Left ventricle myocardium inferior (tissue), 1 donor: ENCODE measurements at regions not wholly inside any gene's neighbourhood (a gene's known extent, or its start where the extent isn't known, plus 50 kb on each side); places are given as distances from the start of the nearest gene placed in this dataset.
A peak's percentile ranks its signal among the peaks of the same experiment; 100 is the strongest.
"Not testable (repeated sequence)": the region's sequence is repeated elsewhere in the genome, so short reads cannot be mapped to it uniquely, and the experiment has no call there.

Source experiments
- DNase-seq: peaks from one replicate; pipeline ENCODE4 v3.0.0-alpha.2; 2020
- H3K27ac ChIP-seq: fragments of 200-600 bp; replicated peaks from 2 replicates; pipeline ENCODE4 v1.8.0; 2021
- H3K27me3 ChIP-seq: fragments of 200-600 bp; 2 replicates; pipeline ENCODE4 v1.8.0; 2021; ENCODE audit warnings: low read depth
- H3K36me3 ChIP-seq: fragments of 200-600 bp; 2 replicates; pipeline ENCODE4 v1.8.0; 2021
- H3K4me1 ChIP-seq: fragments of 200-600 bp; 2 replicates; pipeline ENCODE4 v1.8.0; 2021
- H3K4me3 ChIP-seq: fragments of 200-600 bp; 2 replicates; pipeline ENCODE4 v1.8.0; 2021; ENCODE audit warnings: mild to moderate bottlenecking, moderate library complexity
- H3K9me3 ChIP-seq: fragments of 200-600 bp; replicated peaks from 2 replicates; pipeline ENCODE4 v1.8.0; 2021
- CTCF ChIP-seq: fragments of 200-600 bp; IDR thresholded peaks from 2 replicates; pipeline ENCODE4 v1.8.0; 2021; ENCODE audit warnings: antibody characterized with exemption, mild to moderate bottlenecking, borderline replicate concordance
- intact Hi-C: fragments of 100-400 bp; cut with micrococcal nuclease; formaldehyde crosslinking; loops from one replicate; pipeline ENCODE4 v1.11.0; 2022
- donor health status: DM: no; HTN: yes; CAD: no; lungs with severe emphysema.

GRCh38 chr7:149610441-149611011 lies 112.9 kb upstream of the ZNF746 start:
- Histone ChIP-seq H3K4me3 (no peak overlapping the region), H3K27ac (no peak overlapping the region), H3K4me1 (peaks cover 24% of the 10 kb centered on the region), H3K27me3 (no peaks in the 10 kb centered on the region), H3K9me3 (no peaks in the 10 kb centered on the region), H3K36me3 (peaks cover 88% of the 10 kb centered on the region)
- intact Hi-C loops, result no loop called here
- DNase-seq, result no peak
- TF ChIP-seq CTCF, result no peak

GRCh38 chr7:149608168-149608567 lies 110.6 kb upstream of the ZNF746 start:
- H3K27ac ChIP-seq, result no peak overlapping the region
- H3K36me3 ChIP-seq, result peaks cover 68% of the 10 kb centered on the region
- no peaks in the 10 kb centered on the region for H3K27me3 ChIP-seq
- no peak for DNase-seq
- TF ChIP-seq CTCF, result no peak
- H3K4me3 ChIP-seq, result no peak overlapping the region
- H3K9me3 ChIP-seq, result no peaks in the 10 kb centered on the region
- H3K4me1 ChIP-seq, result peaks cover 20% of the 10 kb centered on the region
- intact Hi-C loops, result no loop called here

GRCh38 chr7:149607683-149608082 lies 110.1 kb upstream of the ZNF746 start:
- no peak for TF ChIP-seq CTCF
- no peak overlapping the region for H3K27ac ChIP-seq
- intact Hi-C loops, result no loop called here
- H3K27me3 ChIP-seq, result no peaks in the 10 kb centered on the region
- peaks cover 68% of the 10 kb centered on the region for H3K36me3 ChIP-seq
- no peak for DNase-seq
- H3K4me3 ChIP-seq, result no peak overlapping the region
- no peaks in the 10 kb centered on the region for H3K9me3 ChIP-seq
- peaks cover 20% of the 10 kb centered on the region for H3K4me1 ChIP-seq

- peaks cover 68% of the 10 kb centered on the region for H3K36me3 ChIP-seq
- no peak overlapping the region for H3K4me3 ChIP-seq
- no peak for DNase-seq
- H3K4me1 ChIP-seq, result peaks cover 20% of the 10 kb centered on the region
- H3K27me3 ChIP-seq, result no peaks in the 10 kb centered on the region
- TF ChIP-seq CTCF, result no peak
- no peak overlapping the region for H3K27ac ChIP-seq
- no peaks in the 10 kb centered on the region for H3K9me3 ChIP-seq
- intact Hi-C loops, result no loop called here
Measured at GRCh38 chr7:149606826-149607225, 109.2 kb upstream of the ZNF746 start.

GRCh38 chr7:149605696-149606095 lies 108.1 kb upstream of the ZNF746 start:
- H3K36me3 ChIP-seq, result peaks cover 65% of the 10 kb centered on the region
- no peaks in the 10 kb centered on the region for H3K27me3 ChIP-seq
- no peaks in the 10 kb centered on the region for H3K9me3 ChIP-seq
- intact Hi-C loops, result no loop called here
- no peak overlapping the region for H3K4me3 ChIP-seq
- peaks cover 18% of the 10 kb centered on the region for H3K4me1 ChIP-seq
- no peak for TF ChIP-seq CTCF
- no peak overlapping the region for H3K27ac ChIP-seq
- DNase-seq, result no peak

GRCh38 chr7:149604521-149604920 lies 106.9 kb upstream of the ZNF746 start:
- Histone ChIP-seq H3K27ac (no peak overlapping the region), H3K36me3 (peaks cover 58% of the 10 kb centered on the region), H3K4me3 (no peak overlapping the region), H3K9me3 (no peaks in the 10 kb centered on the region), H3K4me1 (peaks cover 19% of the 10 kb centered on the region), H3K27me3 (no peaks in the 10 kb centered on the region)
- intact Hi-C loops, result no loop called here
- TF ChIP-seq CTCF, result no peak
- DNase-seq, result no peak

GRCh38 chr7:149600669-149601330 lies 103.2 kb upstream of the ZNF746 start:
- H3K9me3 ChIP-seq, DNase-seq, H3K27me3 ChIP-seq, H3K4me3 ChIP-seq, intact Hi-C loops: not testable (repeated sequence)
- Histone ChIP-seq H3K27ac (peak overlapping the region; percentile 52), H3K36me3 (peaks cover 44% of the 10 kb centered on the region), H3K4me1 (peaks cover 29% of the 10 kb centered on the region)
